Hematopoietic multipotent progenitor cell treated with erythropoietin and hydrocortisone succinate and interleukin-3 and kit ligand, for 8 days (in vitro differentiated cells): ENCODE measurements at regions not wholly inside any gene's neighbourhood (a gene's known extent, or its start where the extent isn't known, plus 50 kb on each side); places are given as distances from the start of the nearest gene placed in this dataset.

Experiments
- DNase-seq: peaks from one replicate; pipeline ENCODE4 v3.0.0-alpha.2; 2015

DNA sequence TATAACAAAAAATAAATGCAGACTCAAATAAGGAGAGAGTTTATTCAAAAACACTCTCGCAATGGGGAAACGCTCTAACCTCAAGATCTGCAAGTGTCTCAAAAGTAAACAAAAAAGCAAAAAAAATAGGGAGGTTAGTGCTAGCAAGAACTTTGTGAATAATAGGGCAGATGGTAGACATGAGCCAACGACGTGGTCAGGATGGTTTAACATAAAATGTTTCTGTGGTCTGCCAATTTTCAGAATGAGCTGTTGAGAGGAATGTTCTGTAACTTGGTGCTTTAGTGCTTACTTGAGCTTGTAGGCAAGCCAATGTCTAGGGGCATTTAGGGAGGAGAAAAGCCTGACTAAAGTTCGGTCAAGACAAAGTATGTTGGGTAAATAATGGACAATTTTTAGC, 1813.9 kb upstream of the CDH6 start:
- DNase-seq, result no peak

DNA sequence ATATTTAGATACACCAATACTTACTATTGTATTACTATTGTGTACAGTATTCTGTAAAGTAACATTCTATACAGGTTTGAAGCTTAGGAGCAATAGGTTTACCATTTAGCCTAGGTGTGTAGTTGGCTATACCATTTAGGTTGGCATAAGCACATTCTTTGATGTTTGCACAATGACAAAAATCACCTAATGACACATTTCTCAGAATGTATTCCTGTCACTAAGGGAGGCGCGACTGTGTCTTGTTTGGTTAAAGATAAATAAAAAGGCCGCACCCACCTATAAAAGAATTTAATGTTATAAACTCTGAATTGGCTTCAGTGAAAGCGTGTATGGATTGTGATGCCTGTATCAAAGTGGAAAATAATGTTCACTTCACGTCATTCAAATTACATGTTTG, 1815.4 kb upstream of the CDH6 start:
- DNase-seq, result no peak

DNA sequence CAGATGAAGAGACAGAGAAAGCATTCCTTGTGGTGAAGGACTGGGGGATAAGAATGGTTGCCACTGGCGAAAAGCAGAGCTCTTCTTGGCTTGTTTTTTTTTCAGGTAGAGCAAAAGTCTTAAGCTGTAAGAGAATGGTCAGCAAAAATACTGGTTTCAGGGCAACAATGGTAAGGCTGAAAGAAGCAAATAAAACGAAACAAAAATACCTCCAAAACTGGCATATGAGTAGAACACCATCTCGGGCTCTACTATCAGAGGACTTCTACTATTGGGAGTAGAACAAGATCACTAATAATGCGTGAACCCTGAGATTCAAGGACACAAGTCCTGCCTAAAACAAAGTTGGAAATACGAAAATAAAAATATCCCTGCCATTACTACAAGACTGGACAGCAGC, 1823.2 kb upstream of the CDH6 start:
- no peak for DNase-seq

DNA sequence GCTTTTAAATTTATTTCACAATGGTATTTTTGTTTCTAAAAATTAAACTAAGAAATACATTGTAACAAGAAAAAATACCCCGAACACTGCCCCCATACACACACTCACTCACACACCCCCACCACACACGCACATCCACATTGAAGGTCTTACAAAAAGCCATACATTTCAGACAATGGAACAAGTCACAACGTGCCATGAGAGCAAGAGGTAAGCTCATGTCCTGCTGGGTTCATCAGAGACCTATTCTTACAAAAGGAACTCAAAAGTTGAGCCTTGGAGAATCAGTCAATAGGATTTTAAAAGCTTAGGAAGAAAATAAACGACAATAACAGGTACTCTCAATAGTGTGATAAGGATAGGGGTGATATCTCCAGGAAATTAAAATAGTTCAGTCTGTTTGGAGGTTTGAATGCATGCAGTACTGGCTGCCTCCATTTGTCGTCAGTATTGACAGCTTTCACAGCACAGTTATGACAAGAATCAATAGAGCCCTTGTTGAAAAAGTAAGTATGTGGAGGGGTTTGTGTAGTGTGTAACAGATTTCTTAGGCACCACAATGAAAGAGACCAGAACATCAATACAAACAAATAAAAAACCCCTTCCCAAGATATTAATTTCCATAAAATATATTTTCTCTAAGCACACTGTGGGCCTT, 1826.2 kb upstream of the CDH6 start:
- DNase-seq, result no peak

DNA sequence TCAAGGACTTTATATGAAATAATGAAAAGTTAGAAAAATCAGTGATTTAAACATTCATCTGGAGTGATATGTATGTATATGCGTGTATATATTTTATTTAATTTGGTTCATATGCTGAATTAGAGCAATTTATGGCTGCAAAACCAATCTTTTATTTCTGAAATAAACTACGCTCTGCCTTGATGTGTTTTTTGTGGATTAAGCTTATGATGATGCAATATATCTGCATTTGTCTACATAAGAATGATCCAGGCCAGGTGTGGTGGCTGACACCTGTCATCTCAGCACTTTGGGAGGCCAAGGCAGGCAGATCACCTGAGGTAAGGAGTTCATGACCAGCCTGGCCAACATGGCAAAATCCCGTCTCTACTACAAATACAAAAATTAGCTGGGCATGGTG, 1842.3 kb upstream of the CDH6 start:
- no peak for DNase-seq

DNA sequence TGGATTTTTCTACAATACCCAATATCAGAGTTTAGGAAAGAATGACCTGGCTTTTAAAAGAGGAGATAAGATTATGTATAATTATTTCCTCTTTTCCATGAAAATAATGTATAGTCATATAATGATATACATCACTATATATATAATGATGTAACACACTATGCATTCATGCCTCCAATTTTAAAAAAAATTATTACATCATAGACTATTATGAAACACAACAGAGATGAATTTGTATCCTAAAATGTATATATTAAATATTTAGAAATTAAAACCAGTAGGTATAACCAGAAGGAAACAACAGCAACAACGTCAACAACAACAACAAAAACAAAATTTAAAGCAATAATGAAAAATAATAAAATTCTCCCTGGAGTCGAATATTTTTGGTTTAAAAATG, 1856.5 kb upstream of the CDH6 start:
- DNase-seq, result no peak

DNA sequence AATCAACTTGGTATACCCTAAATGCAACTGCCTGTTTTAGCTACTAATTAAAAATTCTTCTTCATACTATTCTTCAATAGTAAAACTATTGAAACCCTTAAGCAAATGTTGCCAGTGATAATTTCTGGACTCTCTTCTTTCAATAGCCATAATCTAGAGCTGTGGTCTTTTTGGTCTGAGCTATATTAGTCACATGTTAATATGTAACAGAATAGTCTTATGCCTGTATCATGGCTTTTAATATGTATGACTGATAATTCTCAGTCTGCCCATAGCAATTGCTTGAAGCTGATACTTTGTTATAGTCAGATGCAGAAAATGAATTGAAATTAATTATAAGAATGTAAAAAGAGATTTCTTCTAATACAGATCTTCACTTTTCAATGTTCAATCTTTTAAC, 1871.9 kb upstream of the CDH6 start:
- no peak for DNase-seq

DNA sequence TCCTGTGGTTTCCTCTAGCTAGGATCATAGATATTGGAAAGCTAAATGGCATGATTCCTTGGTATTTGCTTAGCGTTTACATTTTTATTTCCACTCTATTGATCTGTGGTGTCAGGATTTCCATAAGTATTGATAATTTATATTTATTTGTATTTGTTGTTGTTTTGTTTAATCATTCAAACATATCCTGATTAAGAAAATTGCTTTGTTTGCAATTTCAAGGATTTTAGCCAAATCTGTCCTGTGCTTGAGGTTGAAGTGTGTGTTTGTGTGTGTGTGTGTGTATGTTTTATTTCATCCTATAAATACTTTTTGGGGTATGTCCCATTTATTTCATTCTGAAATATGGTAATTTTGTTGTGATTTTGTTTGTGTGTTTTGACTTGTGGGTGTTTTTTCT, 1884.1 kb upstream of the CDH6 start:
- DNase-seq, result no peak

DNA sequence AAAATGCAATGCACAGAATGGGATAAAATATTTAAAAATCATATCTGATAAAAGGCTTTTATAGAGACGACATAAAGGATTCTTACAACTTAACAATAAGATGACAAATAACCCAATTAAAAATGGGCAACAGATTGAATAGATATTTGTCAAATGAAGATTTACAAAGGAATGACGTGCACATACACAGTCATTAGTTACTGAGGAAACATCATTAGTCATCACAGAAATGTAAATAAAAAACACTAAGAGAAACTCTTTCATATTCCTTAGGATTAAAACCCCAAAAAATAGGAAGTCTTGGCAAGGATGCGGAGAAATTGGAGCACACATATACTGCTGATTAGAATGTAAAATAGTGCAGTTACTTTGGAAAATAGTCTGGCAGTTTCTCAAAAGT, 1886.0 kb upstream of the CDH6 start:
- DNase-seq, result no peak

DNA sequence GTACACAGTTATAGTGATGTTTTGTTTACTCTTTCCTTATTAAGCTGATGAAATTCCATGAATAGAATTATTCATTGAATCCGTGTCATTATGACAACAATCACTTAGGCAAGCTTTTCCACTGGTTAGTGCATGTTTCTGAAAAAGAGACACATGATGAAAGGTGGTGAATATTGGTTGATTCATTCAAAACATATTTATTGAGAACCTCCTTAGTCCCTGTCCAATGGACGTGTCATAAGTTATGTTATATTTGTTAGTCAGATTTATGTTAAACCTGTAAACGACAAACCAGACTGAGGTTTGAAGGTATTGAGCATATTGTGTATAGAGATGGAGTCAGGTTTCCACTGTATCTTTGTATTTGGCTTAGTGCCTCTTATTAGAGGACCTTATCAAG, 1888.9 kb upstream of the CDH6 start:
- no peak for DNase-seq

DNA sequence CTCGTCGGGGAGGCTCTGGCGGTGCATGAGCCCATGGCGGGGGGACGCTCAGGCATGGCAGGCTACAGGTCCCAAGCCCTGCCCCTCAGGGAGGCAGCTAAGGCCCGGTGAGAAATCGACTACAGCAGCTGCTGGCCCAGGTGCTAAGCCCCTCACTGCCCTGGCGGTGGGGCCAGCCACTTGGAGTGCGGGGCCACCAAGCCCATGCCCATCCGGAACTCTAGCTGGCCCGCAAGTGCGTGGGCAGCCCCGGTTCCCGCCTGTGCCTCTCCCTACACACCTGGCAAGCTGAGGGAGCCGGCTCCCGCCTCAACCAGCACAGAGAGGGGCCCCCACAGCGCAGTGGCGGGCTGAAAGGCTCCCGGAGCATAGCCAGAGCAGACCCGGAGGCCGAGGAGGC, 1896.9 kb upstream of the CDH6 start:
- DNase-seq, result no peak

DNA sequence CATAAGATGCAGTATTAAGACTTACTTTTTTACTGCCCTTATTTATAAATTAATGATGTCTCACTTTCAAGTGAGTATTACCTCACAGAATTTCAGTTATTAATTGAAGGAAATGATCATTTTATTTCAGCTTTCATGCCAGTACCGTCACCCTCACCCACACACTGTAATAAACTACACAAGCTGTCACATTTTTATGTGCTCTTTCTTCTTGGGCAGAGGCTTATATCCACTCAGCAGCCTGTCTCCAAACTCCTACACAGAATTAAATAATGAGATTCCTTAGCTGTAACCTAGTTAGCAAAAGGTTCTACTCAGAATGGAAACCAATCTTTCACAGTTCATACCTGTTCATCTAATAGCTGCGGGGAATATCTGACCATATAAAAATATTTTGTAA, 1915.8 kb upstream of the CDH6 start:
- no peak for DNase-seq

DNA sequence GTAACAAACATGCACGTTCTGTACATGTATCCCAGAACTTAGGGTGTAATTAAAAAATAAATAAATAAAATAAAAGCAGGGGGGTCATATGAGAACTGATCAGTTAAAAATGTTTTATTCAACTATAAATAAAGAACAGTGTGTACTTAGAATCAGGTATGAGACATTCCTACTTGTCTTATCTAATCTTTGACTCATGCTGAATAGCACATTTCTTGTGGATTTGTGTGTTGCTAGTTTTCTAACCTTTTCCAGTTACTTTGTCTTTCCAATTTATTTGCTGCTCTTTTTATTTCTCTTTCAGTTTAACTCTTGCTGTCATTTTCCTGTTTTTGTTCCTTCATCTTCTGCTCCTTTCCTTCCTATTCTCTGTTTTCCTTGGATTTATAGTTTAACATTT, 1917.1 kb upstream of the CDH6 start:
- DNase-seq, result no peak

DNA sequence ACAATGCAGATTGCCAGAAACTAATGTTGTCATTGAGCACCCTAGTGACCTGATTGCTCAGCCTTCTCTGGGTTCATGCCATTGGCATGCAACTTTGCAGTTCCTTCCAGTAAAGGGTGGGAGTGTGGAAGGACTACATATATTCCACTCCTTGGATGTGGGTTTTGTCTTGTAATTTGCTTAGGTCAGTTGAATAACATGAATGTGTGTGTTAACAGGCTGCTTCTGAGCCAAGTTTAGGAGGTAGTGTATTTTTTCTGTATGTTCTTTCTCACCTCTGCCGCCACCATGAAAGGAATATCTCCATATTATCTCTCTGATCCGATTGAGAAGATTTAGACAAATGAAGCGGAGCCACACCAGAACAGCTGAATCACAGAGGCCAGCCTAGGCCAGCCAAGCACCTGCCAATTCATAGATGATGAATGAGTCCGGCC, 1929.6 kb upstream of the CDH6 start:
- DNase-seq, result no peak

DNA sequence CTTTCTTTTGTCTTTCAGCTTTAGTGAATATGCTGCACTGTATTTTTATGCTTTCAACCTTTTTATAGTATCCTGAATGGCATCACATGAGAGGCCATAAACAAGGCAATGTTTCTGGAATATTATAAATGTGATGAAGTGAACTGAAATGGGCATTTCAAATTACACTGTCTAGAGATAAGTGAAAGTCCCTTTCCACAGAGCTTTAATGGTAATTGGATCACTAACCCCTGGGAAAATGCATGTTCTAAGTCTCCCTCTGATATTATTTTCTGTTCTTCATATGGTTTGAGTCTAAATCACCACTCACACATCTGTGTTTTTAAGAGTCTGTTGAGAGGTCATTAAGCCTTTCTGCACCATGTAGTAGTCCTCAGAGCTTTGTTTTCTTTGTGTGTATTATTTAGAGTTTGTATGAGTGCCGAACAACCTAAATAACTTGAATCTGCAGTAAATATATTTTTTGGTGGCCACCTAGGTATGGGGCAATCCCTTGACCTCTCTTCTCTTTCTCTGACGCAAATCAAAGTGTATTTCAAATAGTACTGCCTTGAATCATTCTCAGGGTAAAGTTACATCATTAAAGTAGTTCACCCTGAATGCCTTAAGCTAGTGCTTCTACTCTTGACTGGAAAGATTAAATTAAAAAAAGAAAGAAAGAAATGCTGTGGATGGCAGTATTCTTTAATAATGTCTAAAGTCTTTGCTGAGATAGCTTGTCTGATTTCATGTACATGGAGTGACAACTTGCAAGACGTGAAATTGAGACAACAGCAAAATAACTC, 1931.0 kb upstream of the CDH6 start:
- no peak for DNase-seq

DNA sequence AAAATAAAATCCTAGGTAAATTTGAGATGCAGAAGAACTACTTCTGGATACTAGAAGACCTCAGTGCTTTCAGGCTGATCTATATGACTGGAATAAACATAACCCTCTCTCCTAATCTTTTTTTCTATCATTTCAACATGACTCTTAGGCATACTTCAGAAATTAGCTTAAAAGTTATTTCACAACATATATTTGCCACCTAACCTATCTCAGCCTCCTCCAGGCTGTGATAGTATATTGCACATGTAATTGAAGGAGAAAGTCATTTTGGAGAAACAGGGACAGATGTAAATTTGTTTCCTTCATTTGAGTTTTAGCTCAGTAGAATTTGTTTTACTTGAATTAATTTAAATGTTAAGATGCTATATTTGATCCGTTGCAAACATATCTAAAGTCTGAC, 1932.3 kb upstream of the CDH6 start:
- no peak for DNase-seq

DNA sequence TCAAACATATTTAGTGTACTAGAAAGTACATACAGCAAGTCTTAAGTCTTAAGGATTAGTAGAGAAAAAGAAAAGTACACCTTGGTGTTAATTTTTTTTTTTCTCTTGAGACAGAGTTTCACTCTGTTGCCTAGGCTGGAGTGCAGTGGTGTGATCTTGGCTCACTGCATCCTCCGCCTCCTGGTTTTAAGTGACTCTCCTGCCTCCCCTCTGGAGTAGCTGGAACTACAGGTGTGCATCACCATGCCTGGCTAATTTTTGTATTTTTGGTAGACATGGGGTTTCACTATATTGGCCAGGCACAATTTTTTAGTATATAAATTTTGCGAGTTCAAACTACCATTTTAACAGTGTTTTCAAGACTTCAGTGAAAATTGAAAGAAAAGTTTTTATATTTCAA, 1941.1 kb upstream of the CDH6 start:
- no peak for DNase-seq

DNA sequence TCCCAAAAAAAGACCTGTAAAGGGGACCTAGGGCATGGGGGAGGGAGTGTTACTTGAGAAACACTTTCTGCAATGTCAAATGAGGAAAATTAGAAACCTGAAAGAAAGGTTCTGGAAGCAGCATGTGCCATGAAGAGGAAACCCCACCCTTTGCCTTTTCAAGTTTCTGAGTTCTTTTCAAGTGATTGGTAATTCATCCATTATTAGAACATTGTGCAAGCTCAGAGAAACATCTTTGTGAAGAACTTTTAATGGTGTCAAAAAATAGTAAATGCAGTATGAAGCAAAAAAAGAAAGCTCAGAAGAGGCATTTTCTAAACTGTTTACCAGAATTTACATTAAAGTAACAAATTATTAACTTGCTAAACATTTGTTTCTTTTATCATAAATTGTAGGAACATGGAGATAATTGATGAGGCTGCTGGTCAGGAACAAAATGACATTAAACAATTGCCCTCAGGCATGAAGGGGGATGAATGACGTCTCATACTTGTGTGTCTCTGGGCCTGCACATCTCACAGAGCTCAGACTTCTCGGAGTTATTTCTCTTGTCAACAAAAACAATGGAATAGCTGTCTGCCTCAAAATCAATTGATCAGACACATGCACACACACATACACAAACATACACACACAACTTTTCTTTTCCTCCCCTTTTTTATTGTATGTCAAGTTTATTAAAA, 1946.0 kb upstream of the CDH6 start:
- no peak for DNase-seq

DNA sequence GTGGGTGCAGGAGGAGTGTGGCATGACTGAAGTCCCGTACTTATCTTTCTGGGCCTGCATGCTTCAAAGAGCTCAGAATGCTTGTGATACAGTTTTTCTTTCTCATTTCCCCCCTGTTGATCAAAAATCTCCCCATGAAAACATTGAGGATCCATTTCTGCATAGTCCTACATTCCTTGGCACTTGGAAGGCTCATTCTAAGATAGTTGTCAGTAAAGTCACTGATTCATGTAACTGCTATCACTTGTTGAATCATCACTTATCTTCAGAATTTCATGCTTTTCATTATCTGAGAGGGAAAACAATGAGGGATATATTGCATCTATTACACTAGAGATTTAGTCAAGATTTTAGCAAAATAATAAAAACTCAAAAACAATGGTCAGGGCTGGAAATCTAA, 1953.1 kb upstream of the CDH6 start:
- DNase-seq, result no peak

DNA sequence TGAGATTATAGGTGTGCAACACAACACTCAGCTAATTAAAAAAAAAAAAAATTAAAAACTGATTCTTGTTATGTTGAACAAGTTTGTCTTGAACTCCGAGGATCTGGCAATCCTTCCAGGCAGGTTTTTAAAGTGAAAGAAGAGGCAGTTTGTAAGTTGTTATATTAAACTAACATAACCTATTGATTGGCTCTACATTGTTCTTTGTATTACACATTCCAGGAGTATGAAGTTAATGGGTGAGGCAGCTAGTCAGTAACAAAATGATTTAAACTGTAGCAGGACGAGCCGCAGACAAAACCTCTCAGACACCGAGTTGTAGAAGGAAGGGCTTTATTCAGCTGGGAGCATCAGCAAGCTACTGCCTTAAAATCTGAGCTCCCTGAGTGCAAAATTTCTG, 1953.9 kb upstream of the CDH6 start:
- no peak for DNase-seq

DNA sequence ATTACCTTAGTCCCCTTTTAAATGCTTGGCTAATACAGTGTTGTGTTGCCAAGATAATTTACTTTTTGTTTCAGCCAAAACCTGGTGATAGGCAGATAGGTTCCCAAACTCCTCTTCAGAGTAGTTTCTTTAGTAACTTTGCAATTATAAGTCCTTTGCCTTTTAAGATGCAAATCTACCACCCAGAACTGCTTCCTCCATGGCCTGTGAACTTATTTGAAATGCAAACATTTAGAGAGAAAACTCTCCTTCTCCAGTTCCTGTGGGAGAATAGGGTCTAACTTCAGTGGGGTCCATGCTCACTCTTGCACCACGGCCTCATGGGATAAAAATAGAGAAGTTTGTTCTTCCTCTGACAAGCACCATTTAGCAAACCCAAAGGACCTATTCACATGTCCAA, 1955.4 kb upstream of the CDH6 start:
- DNase-seq, result no peak

DNA sequence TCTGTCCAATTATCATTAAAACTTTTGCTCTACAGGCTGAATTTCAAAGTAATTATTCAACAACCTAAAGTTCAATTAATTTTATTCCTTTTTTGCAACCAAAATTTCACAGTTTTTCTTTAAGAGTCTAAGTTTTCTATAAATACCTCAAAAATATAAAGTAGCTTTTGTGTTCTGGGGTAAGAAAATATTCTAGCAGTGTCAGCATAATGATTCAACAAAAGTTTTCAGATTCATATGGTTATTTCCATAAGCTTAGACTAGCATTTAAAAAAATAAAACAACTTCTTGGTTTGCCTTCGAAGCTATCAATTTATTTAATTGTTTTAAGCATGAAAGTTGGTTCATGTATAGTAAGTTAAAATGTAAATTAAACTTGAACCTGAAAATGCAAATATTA, 1962.3 kb upstream of the CDH6 start:
- DNase-seq, result no peak

DNA sequence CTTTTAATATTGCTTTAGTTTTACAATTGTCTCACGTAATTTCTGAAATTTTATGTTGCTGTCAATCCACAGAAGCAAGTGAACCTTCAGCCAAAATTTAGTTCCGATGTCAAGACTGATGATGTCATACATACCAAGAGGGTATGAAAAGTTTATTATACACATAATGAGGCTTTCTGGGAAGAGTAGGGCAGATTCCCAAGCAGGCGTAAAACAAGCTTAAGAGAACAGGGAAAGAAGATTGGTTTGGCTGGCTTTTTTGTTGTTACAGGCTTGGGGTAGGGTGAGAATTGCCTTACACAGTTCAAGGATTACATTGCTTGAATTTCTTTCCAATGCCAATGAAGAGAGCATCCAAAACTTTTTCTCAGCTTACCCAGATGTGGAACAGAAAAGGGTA, 1962.9 kb upstream of the CDH6 start:
- no peak for DNase-seq

DNA sequence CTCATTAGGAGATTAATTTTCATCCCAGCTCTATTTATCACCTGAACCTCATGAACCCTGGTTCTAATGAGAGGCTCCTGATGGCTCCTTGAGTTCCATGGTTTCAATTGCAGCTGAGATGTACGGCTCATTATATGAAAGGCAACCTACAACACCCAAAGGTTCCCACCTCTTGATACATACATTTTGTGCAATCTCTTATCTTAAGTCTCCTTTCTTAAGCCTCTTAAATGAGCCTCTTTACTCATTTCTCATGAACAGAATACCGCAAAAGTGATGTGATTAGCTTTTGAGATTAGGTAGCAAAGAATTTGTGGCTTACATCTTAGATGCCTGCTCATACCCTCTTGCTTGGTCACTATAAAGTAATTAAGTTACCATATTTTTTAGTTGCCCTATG, 1964.0 kb upstream of the CDH6 start:
- DNase-seq, result no peak
